SIG-M5 treated with dmso at 0.1 percent for 504 hours (cell line): ENCODE measurements at regions not wholly inside any gene's neighbourhood (a gene's known extent, or its start where the extent isn't known, plus 50 kb on each side); places are given as distances from the start of the nearest gene placed in this dataset.

ENCODE experiments used
- DNase-seq: peaks from one replicate; lab custom pipeline; 2025; ENCODE audit not compliant: unreplicated experiment; lab: John Stamatoyannopoulos, UW

- no peak for DNase-seq
Observed at GRCh38 chr9:108656566-108656965, 199.2 kb downstream of the ACTL7B start.

- no peak for DNase-seq
Observed at GRCh38 chr9:108655818-108656217, 200.0 kb downstream of the ACTL7B start.

DNA sequence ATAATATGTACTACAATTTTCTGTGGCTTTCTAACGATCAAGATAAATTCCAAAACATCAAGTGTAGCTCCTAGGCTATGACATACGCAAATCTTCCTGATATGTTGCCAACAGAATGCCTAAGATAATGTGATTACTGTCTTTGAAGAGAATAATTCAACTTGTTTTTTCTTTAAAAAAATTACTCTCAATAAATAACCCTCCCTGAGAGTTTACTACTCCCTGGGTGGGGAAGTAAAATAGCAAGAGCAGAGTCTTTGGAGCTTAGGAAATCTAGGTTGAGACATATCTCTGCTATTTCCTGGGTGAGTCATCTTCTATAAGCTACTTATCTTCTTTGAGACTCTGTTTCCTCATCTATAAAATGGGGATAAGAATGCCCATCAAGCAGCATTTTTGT lies 201.2 kb downstream of the ACTL7B start:
- peak; percentile 46 for DNase-seq

GRCh38 chr9:108652851-108653250 lies 202.9 kb downstream of the ACTL7B start:
- DNase-seq: no peak

GRCh38 chr9:108650826-108651225 lies 205.0 kb downstream of the ACTL7B start:
- no peak for DNase-seq

DNA sequence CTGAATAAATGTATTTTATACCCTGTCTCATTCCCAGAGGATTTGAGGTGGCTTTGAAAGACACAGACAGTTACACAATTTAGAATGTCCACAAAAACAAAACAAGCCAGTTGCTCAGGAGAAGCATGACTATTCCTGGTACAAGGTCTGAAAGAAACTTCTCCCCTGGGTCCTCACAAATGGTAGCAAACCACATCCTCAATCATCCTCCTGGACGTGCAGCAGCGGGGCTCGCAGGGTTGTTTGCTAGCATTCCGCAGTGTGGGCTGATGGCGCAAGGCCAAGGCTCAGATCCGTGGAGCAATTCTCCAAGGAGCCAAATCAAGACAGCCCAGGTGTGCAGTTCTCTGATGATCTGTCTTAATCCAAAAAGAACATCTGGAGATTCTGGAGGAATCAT lies 210.3 kb downstream of the ACTL7B start:
- DNase-seq: peak; percentile 83

- DNase-seq: peak; percentile 52
Observed at GRCh38 chr9:108643731-108644510, 211.9 kb downstream of the ACTL7B start.

DNA sequence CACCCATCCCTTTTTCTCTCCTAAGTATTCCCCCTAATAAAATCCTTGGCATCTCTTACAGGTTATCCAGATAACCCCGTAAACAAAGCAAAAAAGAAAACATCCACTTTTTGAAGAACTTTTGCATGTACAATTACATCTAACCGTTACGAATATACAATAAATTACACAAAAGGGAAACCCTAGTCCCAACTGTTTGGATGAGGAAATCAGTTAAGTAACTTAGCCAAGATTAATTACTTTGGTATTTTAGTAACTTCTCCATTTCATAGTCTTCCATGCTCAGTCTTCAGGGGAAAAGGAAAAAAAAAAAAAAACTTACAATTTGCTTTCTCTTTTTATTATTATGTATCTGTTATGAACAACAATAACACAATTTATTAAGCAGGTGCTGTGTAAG lies 212.9 kb downstream of the ACTL7B start:
- peak; percentile 74 for DNase-seq

GRCh38 chr9:108640230-108640629 lies 215.6 kb downstream of the ACTL7B start:
- no peak for DNase-seq

DNA sequence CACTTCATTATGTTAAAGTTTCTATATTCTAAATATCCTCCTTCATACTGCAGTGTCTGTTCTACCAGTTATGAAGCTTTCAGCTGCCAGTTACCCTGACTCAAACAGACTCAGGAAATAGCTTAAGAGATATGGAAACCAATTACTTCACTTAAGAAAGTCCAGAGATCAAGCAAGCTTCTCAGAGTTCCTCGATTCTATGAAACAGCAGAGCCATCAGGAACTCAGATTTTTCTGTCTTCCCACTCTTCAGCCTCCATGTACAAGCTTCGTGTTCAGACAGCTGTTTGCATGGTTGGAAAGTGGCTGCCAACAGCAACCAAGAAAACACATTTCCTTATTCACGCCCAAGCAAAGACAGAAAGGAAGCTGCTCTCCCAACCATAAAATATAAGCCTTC lies 216.1 kb downstream of the ACTL7B start:
- no peak for DNase-seq

GRCh38 chr9:108639091-108639490 lies 216.7 kb downstream of the ACTL7B start:
- DNase-seq: no peak

DNA sequence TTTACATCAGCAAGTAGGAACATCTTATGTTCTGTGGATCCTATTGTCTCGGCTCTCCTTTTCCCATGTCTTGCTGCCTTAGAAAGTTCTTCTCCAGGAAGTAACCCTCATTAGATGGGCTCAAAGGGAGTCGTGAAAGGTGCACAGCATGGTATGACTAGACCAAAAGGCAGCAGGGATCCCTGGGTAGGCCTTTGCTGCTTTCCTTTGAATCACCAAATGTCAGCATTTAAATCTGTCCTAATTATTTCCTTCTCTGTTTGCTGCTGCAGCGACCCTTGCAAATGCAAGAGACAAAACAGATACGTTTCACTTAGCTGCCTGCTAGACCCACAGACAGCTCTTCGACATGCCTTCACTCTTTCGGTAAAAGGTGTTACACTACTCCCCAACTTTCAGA lies 218.4 kb downstream of the ACTL7B start:
- no peak for DNase-seq

- DNase-seq: no peak
Observed at GRCh38 chr9:108636013-108636412, 219.8 kb downstream of the ACTL7B start.

GRCh38 chr9:108634672-108635462 lies 220.9 kb downstream of the ACTL7B start:
- DNase-seq: no peak

- no peak for DNase-seq
Observed at GRCh38 chr9:108634204-108634603, 221.6 kb downstream of the ACTL7B start.

DNA sequence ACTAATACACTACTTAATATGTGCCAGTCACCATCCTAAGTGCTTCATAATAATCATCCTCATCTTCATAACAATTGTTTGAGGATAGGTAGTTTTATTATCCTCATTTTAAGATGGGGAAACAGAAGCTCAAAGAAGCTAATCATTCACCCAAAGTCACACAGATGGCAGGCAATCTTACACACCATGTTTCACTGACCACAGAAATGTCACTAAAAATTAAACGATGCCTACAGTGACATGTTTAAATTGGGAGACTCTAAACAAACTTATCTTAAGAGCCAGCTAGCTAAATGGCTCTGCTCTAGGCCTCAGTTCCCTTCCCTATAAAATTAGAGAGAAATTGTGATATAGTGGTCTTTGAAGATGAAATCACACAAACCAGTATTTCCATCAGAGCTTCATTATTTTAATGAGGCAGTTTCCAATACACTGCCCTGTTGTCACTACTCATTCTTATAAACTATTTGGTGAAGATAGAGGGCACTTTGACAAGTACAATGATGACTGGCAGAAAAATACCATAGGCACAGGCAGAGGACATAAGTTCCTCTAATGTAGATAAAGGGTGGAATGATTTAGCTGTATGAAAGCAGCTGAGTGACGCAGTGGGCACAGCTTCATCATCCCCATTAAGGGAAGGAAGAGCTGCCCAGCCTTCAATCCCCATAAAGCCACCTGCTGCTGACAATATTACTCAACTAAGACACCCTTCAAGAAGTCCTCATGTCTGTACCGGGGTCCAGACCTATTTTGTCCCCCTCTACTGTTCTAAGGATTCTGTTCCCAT lies 224.1 kb downstream of the ACTL7B start:
- DNase-seq: no peak

DNA sequence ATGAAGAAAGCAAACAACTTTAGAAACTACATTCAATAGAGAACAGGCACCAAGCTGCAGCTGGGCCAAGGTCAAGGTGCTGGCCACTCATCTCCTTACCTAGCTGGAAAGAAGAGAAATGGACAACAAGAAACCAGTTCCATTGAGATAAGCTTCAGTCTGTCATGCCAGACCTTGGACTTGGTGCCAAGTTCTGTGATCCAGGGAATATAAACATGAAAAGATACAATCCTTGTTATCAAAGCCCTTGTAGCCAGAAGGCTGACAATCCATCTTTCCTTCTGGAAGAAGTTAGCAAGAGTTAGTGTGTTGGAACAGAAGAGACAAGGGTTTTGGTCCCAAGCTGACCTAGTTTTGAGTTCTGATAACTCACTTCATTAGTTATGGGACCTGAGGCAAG lies 227.5 kb downstream of the ACTL7B start:
- no peak for DNase-seq

DNA sequence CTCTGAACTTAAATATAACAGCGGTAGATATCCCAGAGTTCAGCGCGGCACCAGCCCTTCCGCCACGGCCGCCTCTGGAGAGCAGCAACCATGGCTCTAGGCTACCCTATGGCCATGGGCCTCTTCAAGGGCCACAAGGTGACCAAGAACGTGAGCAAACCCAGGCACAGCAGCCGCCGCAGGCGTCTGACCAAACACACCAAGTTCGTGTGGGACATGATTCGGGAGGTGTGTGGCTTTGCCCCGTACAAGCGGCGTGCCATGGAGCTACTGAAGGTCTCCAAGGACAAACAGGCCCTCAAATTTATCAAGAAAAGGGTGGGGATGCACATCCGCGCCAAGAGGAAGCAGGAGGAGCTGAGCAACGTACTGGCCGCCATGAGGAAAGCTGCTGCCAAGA lies 229.0 kb downstream of the ACTL7B start:
- DNase-seq: no peak

- DNase-seq: peak; percentile 91
Observed at GRCh38 chr9:108621991-108622855, 233.6 kb downstream of the ACTL7B start.

GRCh38 chr9:108620767-108621166 lies 235.0 kb downstream of the ACTL7B start:
- no peak for DNase-seq
